ENCODE measurements at regions not wholly inside any gene's neighbourhood (a gene's known extent, or its start where the extent isn't known, plus 50 kb on each side); places are given as distances from the start of the nearest gene placed in this dataset.

GRCh38 chr18:29496152-29496680, 1319.3 kb upstream of the CDH2 start:
- H3K36me3 ChIP-seq: no peaks in the 10 kb centered on the region
- no peak overlapping the region for H3K4me3 ChIP-seq
- no peaks in the 10 kb centered on the region for H3K27me3 ChIP-seq
- H3K27ac ChIP-seq: no peak overlapping the region
- no peaks in the 10 kb centered on the region for H3K4me1 ChIP-seq
- no peak for DNase-seq
- intact Hi-C loops (cut with DNase I; ENCODE audit: low total_unique reads): no loop called here
- no peak for TF ChIP-seq CTCF (IDR thresholded peaks at IDR 0.05)
- TF ChIP-seq POLR2A (IDR thresholded peaks at IDR 0.05): no peak
- no peaks in the 10 kb centered on the region for H3K9me3 ChIP-seq

DNA sequence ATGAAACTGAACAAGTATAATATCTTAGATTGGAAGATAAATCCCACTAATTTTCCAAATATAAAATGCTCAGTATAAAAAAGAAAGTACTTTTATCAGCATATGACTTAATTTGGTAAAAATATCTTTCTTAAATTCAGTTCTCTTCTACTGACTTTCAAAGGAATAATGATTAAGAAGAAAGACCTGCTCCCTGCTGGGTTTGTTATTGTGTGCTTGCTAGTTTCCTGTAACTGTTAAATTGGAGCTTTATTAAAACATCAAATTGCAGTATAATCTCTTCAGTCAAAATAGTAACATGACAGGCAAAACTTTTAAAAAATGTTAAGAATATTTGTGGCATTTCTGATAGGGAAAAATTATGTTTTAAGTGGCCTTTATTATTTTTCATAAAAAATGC, 1317.4 kb upstream of the CDH2 start:
- Histone ChIP-seq H3K27me3 (no peaks in the 10 kb centered on the region), H3K4me3 (no peak overlapping the region), H3K4me1 (no peaks in the 10 kb centered on the region), H3K9me3 (no peaks in the 10 kb centered on the region), H3K36me3 (no peaks in the 10 kb centered on the region), H3K27ac (no peak overlapping the region)
- intact Hi-C loops (cut with DNase I; ENCODE audit: low total_unique reads): no loop called here
- no peak for DNase-seq
- TF ChIP-seq POLR2A (IDR thresholded peaks at IDR 0.05) (no peak), CTCF (IDR thresholded peaks at IDR 0.05) (no peak)

DNA sequence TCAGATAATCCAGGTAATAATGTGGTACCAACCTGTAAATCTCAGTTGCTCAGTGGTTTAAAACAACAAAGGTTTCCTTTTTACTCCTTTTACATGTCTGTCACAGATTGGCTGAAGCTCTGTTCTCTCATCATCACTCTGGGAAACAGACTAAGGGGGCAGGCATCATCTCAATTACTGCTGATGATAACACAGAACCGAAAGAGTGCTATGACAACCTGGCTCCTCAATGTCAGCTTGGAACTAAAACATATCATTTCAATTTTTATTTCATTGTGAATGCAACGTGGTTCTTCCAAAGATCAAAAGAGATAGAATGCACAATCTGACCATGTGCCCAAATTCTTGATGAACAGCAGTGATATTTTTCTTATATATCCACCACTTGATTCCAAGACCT, 1315.0 kb upstream of the CDH2 start:
- H3K4me1 ChIP-seq: no peaks in the 10 kb centered on the region
- H3K36me3 ChIP-seq: no peaks in the 10 kb centered on the region
- no peak overlapping the region for H3K27ac ChIP-seq
- H3K9me3 ChIP-seq: no peaks in the 10 kb centered on the region
- TF ChIP-seq POLR2A (IDR thresholded peaks at IDR 0.05) (no peak), CTCF (IDR thresholded peaks at IDR 0.05) (no peak)
- DNase-seq: no peak
- intact Hi-C loops (cut with DNase I; ENCODE audit: low total_unique reads): no loop called here
- no peaks in the 10 kb centered on the region for H3K27me3 ChIP-seq
- H3K4me3 ChIP-seq: no peak overlapping the region

- H3K27ac ChIP-seq: no peak overlapping the region
- no peaks in the 10 kb centered on the region for H3K9me3 ChIP-seq
- no peaks in the 10 kb centered on the region for H3K27me3 ChIP-seq
- no peaks in the 10 kb centered on the region for H3K4me1 ChIP-seq
- no peak overlapping the region for H3K4me3 ChIP-seq
- TF ChIP-seq POLR2A (IDR thresholded peaks at IDR 0.05) (no peak), CTCF (IDR thresholded peaks at IDR 0.05) (no peak)
- no peak for DNase-seq
- no peaks in the 10 kb centered on the region for H3K36me3 ChIP-seq
- intact Hi-C loops (cut with DNase I; ENCODE audit: low total_unique reads): no loop called here
These were observed 1311.7 kb upstream of the CDH2 start for GRCh38 chr18:29488617-29489016.

- Histone ChIP-seq H3K4me3 (no peak overlapping the region), H3K27ac (no peak overlapping the region), H3K27me3 (no peaks in the 10 kb centered on the region), H3K9me3 (no peaks in the 10 kb centered on the region), H3K36me3 (no peaks in the 10 kb centered on the region), H3K4me1 (no peaks in the 10 kb centered on the region)
- intact Hi-C loops (cut with DNase I; ENCODE audit: low total_unique reads): no loop called here
- no peak for DNase-seq
- TF ChIP-seq POLR2A (IDR thresholded peaks at IDR 0.05): no peak
- TF ChIP-seq CTCF (IDR thresholded peaks at IDR 0.05): no peak
These were observed 1288.6 kb upstream of the CDH2 start for GRCh38 chr18:29465526-29465925.

Measured in uterus (tissue), 3 donors.